Left ventricle myocardium inferior (tissue), 1 donor: ENCODE measurements at regions not wholly inside any gene's neighbourhood (a gene's known extent, or its start where the extent isn't known, plus 50 kb on each side); places are given as distances from the start of the nearest gene placed in this dataset.

ENCODE experiments used
- DNase-seq: peaks from one replicate; pipeline ENCODE4 v3.0.0-alpha.2; 2020
- H3K27ac ChIP-seq: fragments of 200-600 bp; replicated peaks from 2 replicates; pipeline ENCODE4 v1.8.0; 2021
- H3K27me3 ChIP-seq: fragments of 200-600 bp; 2 replicates; pipeline ENCODE4 v1.8.0; 2021; ENCODE audit warnings: low read depth
- H3K36me3 ChIP-seq: fragments of 200-600 bp; 2 replicates; pipeline ENCODE4 v1.8.0; 2021
- H3K4me1 ChIP-seq: fragments of 200-600 bp; 2 replicates; pipeline ENCODE4 v1.8.0; 2021
- H3K4me3 ChIP-seq: fragments of 200-600 bp; 2 replicates; pipeline ENCODE4 v1.8.0; 2021; ENCODE audit warnings: mild to moderate bottlenecking, moderate library complexity
- H3K9me3 ChIP-seq: fragments of 200-600 bp; replicated peaks from 2 replicates; pipeline ENCODE4 v1.8.0; 2021
- intact Hi-C: fragments of 100-400 bp; cut with micrococcal nuclease; formaldehyde crosslinking; loops from one replicate; pipeline ENCODE4 v1.11.0; 2022
- TF ChIP-seq, protein P1 (sequence below): fragments of 200-600 bp; IDR thresholded peaks from 2 replicates; pipeline ENCODE4 v1.8.0; 2021; ENCODE audit warnings: antibody characterized with exemption, mild to moderate bottlenecking, borderline replicate concordance
- donor health status: DM: no; HTN: yes; CAD: no; lungs with severe emphysema.

DNA sequence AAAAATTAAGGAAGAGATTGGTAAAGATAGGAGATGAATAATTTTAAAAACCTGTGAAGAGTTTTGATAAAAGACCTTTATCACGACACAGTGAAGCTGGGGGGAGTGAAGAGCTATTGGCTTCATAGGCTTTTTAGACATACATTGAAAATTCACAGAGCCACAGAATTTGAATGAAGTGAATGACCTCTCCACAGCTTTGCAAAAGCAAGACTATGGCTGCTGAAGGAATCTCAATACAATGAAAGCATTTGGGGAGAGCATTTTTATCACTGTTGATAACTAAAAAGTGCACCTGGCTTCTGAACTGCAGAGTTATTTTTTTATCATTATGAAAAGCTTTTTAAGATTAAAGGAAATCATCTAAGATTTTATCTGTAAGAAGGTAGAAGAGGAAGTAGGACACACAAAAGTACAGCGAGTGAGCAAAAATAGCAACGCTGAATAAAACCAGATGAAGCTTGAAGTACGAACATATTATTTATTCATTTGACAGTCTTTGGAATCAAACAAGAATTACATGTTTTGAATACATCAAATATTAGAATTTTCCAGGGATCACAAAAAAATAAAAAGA lies 317.5 kb downstream of the KCNC2 start:
- TF ChIP-seq, protein P1, sequence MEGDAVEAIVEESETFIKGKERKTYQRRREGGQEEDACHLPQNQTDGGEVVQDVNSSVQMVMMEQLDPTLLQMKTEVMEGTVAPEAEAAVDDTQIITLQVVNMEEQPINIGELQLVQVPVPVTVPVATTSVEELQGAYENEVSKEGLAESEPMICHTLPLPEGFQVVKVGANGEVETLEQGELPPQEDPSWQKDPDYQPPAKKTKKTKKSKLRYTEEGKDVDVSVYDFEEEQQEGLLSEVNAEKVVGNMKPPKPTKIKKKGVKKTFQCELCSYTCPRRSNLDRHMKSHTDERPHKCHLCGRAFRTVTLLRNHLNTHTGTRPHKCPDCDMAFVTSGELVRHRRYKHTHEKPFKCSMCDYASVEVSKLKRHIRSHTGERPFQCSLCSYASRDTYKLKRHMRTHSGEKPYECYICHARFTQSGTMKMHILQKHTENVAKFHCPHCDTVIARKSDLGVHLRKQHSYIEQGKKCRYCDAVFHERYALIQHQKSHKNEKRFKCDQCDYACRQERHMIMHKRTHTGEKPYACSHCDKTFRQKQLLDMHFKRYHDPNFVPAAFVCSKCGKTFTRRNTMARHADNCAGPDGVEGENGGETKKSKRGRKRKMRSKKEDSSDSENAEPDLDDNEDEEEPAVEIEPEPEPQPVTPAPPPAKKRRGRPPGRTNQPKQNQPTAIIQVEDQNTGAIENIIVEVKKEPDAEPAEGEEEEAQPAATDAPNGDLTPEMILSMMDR: no peak
- intact Hi-C loops: no loop called here

DNA sequence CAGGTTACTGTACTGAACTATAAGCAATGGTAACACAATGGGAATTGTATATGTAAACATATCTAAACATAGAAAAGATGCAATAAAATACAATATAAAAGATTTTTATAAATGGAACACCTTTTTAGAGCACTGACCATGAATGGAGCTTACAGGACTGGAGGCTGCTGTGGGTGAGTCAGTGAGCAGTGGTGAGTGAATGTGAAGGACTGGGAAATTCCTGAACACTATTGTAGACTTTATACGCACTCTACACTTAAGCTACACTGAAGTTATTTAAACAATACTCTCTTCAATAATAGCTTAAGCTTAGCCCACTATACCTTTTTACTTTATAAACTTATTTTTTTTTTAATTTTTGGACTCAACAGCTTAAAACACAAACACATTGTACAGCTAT lies 313.5 kb downstream of the KCNC2 start:
- no peaks in the 10 kb centered on the region for H3K36me3 ChIP-seq
- TF ChIP-seq, protein P1: no peak
- no peak for DNase-seq
- no peaks in the 10 kb centered on the region for H3K9me3 ChIP-seq
- no peak overlapping the region for H3K27ac ChIP-seq
- H3K4me3 ChIP-seq: no peak overlapping the region
- no peaks in the 10 kb centered on the region for H3K27me3 ChIP-seq
- H3K4me1 ChIP-seq: no peaks in the 10 kb centered on the region
- intact Hi-C loops: no loop called here

More for the DNA sequence above, 317.5 kb downstream of the KCNC2 start:
- no peak for DNase-seq
- H3K27ac ChIP-seq: no peak overlapping the region
- no peaks in the 10 kb centered on the region for H3K36me3 ChIP-seq
- H3K4me1 ChIP-seq: peaks cover 8% of the 10 kb centered on the region
- H3K9me3 ChIP-seq: no peaks in the 10 kb centered on the region
- H3K4me3 ChIP-seq: no peak overlapping the region
- H3K27me3 ChIP-seq: no peaks in the 10 kb centered on the region

DNA sequence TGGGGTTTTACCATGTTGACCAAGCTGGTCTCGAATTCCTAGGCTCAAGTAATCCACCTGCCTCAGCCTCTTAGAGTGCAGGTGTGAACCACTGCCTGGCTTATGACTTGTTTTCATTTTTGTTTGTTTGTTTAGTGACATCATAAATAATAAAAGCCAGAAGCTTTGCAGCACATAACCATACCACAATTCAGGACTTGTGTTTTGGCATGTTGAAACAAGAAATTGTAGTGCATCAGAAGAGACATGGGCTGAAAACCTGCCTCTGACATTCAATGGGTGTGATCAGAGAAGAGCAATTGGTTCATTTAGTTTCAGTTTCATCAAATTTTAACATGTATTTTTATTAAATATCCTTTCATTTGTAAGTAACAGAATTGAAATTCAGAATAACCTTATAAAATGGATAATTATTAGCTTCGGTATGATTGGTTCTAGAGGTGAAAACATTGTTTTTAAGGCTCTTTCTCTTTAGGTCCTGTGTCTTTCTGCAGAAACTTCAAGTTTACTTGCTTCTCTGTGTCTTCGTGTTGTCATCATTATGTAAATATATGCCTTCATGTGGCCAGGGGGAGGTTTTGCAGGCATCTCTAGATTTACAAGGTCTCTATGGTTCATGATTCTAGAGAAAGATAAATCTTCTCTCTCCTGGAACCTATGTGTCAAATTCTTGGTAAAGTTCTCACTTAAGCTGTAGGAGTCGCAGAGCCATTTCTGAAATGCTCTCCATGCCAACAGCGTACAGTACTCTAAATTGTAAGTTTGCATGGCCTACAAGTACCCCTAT lies 312.0 kb downstream of the KCNC2 start:
- no peaks in the 10 kb centered on the region for H3K27me3 ChIP-seq
- H3K4me1 ChIP-seq: no peaks in the 10 kb centered on the region
- intact Hi-C loops: no loop called here
- TF ChIP-seq, protein P1: no peak
- no peak for DNase-seq
- H3K9me3 ChIP-seq: no peaks in the 10 kb centered on the region
- H3K27ac ChIP-seq: no peak overlapping the region
- H3K4me3 ChIP-seq: no peak overlapping the region
- H3K36me3 ChIP-seq: no peaks in the 10 kb centered on the region

DNA sequence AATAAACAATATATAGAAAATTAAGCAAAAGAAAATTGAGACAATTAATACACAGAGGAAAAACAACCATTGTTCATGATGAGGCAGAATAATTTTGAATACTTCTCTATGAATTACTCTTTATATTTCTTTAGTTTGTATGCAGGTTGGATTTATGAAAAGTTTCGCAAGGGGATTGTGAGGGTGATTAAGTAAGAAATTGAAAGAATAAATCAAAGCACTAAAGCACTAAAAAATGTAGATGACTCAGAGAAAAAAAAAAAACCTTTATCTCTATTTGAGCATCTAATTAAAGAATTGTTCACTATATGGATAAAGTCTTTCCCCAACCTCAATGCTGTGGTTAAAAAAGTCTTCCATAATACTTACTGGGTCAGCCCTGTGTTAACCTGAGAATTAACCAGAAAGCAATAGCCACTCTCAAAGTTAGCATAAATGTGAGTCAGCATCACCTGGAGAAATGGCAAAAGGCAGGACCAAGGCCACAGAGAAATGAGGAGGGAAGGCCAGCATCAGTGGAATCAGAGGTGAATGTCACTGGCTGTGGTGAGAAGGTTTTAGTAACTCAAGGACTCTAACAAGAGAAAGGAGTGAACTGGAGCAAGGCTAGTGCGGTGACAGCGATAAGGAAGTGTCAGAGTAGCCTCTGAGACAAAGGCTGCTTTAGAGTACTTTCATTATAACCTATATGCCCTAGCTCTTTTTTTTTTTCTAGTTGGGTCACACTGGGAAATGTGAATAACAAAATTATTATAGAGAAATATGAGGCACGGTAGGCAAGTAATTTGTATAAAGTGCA lies 310.4 kb downstream of the KCNC2 start:
- no peaks in the 10 kb centered on the region for H3K36me3 ChIP-seq
- H3K27ac ChIP-seq: no peak overlapping the region
- no peak for DNase-seq
- TF ChIP-seq, protein P1: no peak
- intact Hi-C loops: no loop called here
- H3K4me1 ChIP-seq: no peaks in the 10 kb centered on the region
- no peaks in the 10 kb centered on the region for H3K9me3 ChIP-seq
- H3K4me3 ChIP-seq: no peak overlapping the region
- no peaks in the 10 kb centered on the region for H3K27me3 ChIP-seq

DNA sequence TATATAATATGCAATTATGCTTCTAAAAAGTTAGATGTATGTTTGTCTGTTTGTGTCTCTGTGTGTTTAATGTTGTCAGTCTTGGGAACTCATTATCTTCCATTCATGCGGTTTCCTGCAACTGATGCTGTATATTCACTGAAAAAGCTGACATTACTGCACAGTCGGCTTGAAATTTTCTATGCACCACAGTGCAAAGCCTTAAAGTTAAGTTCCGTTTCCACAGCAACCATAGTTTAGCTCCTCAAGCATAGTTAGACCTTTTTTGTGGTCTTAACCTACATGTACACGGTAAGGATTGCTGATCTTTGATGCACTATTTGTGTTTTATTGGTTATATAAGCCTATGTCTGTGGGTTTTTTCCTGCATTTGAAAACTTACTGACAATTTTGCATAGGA lies 309.4 kb downstream of the KCNC2 start:
- Histone ChIP-seq H3K27ac (no peak overlapping the region), H3K27me3 (no peaks in the 10 kb centered on the region), H3K4me1 (no peaks in the 10 kb centered on the region), H3K9me3 (no peaks in the 10 kb centered on the region), H3K36me3 (no peaks in the 10 kb centered on the region), H3K4me3 (no peak overlapping the region)
- intact Hi-C loops: no loop called here
- TF ChIP-seq, protein P1: no peak
- DNase-seq: no peak
